ENCODE measurements at regions not wholly inside any gene's neighbourhood (a gene's known extent, or its start where the extent isn't known, plus 50 kb on each side); places are given as distances from the start of the nearest gene placed in this dataset.

GRCh38 chr1:34319218-34319617 is 142.5 kb downstream of the C1orf94 start:
- TF ChIP-seq CTCF (conservative IDR thresholded peaks at IDR 0.05; ENCODE audit: low read depth, low read length) = no peak
- no peak for TF ChIP-seq EZH2 (IDR thresholded peaks at IDR 0.05; ENCODE audit: low read length, unreplicated experiment)
- no peak for TF ChIP-seq EZH2phosphoT487 (IDR thresholded peaks at IDR 0.05; ENCODE audit: borderline replicate concordance, low read length)
